HG03460 (cell line): ENCODE measurements at regions not wholly inside any gene's neighbourhood (a gene's known extent, or its start where the extent isn't known, plus 50 kb on each side); places are given as distances from the start of the nearest gene placed in this dataset.
A peak's percentile ranks its signal among the peaks of the same experiment; 100 is the strongest.

Experiments used
- ATAC-seq: cut with Tn5 transposase; IDR thresholded peaks from one replicate; pipeline ENCODE4 v1.9.1; 2021; ENCODE audit not compliant: unreplicated experiment

DNA sequence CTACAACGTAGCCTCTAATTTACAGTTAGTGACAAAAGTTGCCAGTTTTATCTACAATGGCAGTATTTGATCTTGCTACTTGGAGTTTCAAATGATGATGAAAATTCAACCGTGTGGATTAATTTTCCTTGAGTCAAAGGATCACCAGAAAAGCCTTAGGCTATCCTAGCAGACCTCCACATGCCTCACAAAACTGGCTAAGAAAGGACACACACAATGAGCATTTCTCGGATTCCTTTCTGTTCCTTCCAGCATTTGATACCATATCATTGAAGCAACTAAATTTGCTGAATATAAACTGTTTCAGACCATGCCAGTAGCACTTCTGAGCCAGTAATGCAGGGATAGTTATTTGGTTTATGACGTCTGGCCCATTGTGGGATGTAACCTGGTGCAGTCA, 587.4 kb upstream of the MDFIC2 start:
- ATAC-seq: no peak

DNA sequence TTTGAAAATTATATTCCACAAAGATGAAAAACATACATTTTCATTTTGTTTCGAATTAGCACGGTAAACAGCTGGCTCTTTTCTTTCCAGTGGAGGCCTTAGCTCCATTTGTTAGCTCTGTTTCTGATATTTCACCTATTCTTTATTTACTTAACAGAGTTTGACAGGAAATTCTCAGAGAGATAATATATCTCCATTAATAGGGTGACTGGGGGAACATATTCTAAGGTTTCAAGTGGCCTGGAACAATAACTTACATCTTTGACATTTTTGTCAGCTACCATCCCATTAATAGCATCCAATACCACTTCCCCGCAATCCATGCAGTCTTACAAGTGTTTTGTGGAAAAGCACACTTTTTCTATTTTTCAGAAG, 577.6 kb upstream of the MDFIC2 start:
- no peak for ATAC-seq

DNA sequence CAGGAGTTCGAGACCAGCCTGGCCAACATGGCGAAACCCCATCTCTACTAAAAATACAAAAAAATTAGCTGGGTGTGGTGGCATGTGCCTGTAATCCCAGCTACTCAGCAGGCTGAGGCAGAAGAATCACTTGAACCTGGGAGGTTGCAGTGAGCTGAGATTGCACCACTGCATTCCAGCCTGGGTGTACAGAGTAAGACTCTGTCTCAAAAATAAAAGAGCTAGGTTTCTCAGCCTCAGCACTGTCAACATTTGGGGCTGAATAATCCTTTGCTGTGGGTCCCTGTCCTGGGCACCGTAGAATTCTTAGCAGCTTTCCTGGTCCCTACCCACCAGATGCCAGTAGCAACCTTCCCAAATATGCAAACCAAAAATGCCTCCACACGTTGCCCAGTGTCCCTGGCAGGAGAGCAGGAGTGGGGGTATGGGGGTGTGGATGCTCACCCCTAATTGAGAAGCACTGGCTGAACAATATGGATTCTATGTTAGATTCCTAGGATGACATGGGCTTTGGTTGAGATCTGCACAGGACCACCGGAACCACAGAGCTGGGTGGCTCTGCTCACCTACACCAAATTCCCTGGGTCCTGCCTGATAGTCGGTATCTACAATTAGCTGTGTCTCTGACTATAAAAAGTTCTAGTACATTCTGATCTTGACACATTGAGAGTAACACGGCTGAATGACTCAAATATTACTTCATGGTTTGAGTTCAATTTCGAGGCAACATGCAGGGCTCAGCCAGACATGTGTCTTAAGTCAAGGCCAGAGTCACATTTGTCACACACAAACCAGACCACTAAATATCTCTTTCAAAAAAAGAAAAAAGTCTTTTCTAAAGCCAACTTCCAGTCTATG, 577.0 kb upstream of the MDFIC2 start:
- no peak for ATAC-seq

DNA sequence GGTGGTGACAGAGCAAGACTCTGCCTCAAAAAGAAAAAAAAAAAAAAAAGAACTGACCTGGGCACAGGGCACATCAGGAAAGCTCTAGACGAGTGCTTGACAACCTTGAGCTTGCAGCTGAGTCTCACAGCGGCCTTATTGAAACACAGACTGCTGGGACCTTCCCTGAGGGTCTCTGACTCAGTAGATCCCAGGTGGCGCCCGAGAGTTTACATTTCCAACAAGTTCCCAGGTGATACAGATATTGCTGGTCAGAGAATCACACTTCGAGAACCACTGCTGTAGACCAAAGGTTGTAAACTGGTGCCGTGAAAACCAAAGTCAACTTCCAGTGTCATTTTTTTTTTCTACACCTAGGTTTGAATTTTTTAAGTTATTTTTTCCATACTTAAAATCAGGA, 573.2 kb upstream of the MDFIC2 start:
- no peak for ATAC-seq

DNA sequence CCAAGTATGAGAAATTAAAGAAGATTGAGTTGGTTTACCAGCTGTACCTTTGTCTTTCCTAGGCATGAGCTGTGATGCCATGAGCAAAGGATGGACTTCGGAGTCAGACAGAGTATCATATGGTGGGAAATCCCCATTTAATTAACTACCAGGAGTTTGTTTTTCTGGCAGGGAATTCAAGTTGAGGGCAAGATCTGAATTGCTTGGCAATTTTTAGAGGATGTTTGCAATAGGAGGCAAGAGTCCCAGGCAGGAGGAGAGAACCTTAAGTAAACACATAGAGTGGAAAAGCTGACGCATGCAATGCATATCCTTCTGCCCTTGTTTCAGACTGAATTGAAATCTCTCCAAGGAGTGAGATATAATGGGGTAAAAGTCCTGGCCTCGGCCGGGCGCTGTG, 569.7 kb upstream of the MDFIC2 start:
- ATAC-seq: no peak

DNA sequence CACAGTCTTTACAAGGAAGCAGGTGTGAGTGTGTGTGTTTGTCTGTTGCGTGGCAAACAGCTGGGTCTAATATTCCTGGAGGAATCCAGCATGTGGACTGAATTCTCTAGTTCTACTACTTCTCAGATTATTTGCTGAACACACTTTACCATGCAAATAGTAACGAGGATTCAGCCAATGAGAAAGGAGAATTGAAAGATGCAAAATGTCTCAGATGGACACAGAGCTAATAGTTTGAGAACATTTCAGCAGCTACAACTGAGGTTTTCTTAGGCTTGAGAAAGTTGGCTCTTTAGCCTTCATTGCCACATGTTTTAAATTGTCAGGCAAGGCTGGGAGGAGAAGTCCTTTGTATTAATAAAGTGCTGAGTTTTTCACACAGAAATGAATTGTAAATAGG, 568.0 kb upstream of the MDFIC2 start:
- ATAC-seq: no peak

DNA sequence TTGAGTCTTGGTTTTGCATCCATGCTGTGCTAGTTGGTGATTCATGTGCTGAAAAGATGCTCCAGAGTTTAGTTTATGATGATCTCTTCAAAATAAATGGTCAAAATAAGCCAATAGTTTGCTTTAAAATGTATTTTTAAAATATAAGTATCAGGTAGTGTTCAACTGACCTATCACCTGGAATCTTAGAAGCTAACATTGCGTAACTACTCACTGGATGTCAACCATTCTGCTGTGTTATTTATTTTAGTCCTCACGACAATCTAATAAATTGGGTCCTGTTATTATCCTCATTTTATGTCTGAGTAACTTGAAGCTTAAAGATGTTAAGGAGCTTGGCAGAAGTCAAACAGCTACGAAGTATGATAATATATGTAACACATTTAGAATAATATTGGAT, 563.7 kb upstream of the MDFIC2 start:
- no peak for ATAC-seq

DNA sequence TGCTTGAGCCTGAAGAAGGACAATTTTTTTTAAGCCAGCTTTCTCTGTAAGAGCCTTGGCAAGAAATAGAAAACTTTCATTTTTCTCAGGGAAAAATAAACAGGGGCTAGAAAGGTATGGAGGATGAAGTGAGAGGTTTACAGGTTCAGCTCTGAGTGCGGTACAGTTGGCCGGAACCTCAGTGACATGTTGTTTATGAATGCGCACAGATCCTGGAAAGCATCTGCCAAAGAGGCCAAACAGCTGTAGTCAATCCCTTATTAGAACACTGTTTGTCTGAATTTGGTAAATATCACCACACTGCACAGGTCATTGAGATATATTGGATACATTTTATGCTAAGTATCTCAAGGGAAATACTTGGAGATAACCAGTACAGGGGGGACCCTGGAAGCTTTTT, 561.8 kb upstream of the MDFIC2 start:
- ATAC-seq: no peak

DNA sequence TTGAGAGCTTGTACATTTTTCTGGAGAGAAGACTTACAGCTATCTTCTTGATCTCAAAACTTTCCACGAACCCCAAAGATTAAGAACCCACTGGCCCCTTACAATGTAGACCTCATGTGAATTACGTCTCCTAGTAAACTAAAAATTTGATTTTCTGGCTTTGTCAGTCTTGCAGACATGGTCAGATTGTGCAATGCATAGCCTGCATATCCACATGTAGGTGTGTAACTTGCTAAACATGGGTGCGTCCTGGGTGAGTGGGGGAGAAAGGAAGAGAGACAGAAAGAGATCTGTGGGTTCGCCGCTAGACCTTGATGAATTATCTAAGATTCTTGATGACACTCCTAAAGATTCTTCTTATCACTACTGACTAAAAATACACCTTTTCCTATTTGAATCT, 561.2 kb upstream of the MDFIC2 start:
- no peak for ATAC-seq

DNA sequence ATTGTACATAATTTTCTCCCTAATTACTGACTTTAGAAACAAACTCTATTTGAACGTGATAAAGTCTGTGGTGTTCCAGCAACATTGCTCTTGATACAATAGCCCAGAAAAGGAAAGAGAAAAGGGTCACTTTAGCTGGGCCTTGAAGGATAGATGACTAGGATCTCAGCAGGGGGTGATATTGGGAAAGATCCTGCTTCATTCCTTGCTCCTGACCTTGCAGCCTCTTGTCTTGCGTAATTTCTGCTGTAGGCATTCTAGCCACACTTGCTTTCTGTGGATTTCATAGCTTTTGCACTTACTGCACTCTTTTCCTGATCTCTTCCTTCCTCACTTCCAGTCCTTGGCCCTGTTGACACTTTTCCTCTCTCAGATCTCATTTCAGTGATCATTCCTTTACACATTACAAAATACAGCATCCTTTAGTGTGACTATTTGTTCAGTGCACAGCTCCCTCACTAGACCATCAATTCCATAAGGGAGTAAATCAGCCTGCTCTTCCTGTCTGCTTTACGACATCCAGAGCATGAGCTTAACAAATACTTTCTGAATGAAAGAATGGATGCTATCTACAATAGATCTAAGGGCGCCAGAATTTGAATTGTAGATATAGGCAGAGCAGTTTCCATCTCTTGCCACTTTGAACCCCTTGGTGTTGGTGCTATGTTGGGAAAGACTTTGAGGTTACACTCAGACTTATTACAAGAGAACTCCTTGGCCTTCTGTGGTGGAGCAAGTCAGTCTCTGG, 559.6 kb upstream of the MDFIC2 start:
- ATAC-seq: no peak

DNA sequence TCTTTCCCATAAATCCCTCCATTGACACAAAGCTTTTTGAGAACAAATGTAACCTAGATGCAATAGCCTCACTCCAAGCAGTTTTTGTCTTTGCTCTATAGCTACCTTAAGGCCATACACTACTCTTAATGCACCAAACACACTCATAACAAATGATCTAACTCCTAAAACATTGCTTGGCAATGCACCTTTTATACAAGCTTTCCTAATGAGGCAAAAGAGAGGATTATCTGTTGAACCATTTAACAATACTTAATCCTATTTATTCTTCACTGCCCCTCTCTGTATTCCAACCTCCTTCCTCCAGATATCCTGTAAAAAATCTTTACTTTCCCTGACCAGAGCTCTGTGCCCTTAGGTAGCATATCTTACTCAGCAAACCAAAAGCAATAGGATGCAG, 558.1 kb upstream of the MDFIC2 start:
- ATAC-seq: no peak

DNA sequence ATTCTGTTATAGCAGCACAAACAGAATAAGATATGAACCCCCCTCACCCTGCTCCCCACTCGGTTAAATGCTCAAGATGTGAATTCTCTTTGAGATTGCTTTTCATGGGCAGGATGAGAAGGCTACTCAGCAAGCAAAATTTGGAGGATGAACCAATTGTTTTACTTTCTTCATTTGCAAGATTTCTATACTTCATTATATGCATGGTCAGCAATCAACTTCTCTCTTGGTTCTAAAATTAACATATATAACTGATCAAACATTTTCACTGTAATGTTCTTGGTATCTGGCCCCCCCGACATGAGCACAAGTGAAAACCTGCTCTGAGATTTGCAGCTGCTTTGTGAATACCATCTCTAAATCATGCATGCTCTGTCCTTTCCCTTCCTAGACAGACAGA, 556.1 kb upstream of the MDFIC2 start:
- no peak for ATAC-seq

DNA sequence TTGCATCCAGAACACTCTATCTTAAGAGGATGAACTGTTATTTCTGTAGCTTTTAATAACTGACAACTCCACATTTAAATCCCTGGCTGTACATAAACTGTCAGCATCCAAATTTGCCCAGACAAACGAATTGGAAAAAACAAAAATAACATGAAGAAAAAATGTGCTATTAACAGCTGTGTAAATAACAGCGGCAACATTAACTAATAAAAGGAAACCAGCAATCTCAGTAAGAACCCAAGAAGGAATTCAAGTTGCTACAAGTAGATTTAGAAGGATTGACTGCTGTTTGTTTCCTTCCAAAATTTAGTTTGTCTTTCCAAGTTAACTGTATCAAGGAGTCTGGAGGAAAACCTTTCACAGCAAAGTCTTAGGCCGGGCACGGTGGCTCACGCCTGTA, 550.6 kb upstream of the MDFIC2 start:
- ATAC-seq: no peak

DNA sequence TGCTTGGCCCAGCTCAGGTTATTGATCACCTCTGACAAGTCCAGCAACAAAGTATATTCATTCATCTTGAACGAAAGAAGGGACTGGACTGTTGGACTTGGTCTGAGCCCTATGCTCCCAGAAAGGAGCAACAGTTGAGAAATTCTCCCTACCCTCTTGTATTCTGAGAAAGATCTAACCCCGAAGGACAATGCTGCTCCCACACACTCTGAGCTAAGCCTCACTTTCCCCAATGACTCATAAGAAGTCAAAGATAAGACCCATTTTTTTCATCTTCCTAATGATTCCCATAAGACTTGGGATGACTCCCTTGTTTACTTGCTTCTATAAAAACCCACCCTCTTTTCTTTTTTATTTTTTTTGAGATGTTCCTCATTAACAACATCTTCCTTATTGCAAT, 549.4 kb upstream of the MDFIC2 start:
- no peak for ATAC-seq

DNA sequence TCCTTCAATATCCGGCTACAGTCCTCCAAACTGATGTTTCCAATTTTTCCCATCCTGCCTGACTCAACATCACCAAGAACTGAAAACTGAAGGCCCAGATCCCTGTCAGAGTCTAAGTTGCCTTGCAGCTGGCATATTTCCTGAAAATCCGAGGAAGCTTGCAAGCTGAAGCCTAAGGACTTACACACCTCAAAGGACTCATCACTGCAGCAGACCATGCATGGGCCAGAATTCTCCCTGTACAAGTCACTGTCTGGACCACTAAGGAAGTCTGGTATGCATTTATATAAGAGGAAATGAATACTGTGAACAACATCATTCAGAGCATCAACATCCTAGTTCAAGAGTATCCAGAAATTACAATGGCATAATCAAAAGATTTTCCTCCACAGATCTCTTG, 548.8 kb upstream of the MDFIC2 start:
- no peak for ATAC-seq

DNA sequence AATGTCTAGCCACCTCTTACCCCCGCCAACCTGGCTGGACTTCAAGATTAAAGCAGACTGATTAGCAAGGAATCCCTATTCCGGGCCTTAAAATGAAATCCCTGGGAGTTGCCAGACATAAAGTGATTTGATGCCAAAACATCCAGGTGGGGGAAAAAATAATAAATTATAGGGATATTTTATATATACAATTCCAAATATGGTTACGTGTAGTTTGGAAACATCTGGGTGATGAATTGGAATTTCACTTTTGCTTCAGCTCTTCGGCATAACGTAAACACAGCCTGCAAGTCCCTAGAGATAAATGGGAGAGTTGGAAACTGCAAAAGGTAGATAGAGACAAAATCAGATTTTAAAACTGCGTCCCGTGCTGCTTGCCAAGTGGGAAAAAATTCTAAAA, 545.5 kb upstream of the MDFIC2 start:
- no peak for ATAC-seq

DNA sequence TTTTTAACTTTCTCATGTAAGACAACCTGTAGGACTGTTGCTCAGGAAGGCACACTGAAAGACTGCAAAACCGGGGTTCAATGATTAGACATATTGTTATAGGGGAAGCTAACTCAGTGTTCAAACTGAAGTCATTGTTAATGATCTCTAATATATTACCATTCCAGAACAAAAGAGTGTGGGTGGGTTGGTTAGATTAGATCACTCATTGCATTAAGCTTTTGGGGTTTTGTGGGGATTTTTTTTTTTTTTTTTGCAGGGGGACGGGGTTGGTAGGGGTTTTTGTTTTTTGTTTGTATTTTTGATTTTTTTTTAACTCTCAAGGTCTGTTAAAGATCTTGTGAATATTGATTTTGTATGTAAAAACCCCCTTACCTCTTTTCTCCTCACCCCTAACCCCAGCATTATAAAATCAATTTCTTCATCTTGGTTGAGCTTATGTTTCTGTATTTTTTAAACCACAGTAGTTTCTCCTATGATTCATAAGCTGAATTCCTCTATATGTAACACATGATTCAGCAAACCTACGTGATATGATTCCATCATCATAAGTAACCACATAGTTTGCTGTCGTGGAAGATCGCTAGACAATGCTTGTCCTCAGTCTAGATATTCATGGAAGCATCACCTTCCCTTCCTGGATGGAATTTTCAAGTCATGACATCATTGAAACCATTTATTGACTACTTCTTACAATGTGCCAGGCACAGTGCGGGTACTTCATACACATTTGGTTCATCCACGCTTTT, 544.1 kb upstream of the MDFIC2 start:
- ATAC-seq: peak; percentile 66

DNA sequence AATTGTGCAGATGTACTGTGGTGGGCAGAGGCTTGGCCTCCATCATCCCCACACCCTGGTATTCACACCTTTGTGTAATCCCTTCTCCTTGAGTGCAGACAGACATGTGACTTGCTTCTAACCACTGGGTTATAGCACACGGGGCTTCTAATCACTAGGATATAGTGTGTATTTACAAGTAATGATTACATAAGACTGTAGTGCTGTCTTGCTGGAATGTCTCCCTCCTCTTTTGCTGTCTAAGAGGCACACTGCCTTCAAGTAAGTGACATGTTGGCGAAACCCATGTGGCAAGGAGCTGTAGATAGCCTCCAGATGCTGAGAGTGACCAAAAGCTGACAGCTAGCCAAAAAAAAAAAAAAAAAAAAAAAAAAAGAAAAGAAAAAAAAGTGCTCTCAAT, 542.7 kb upstream of the MDFIC2 start:
- no peak for ATAC-seq

DNA sequence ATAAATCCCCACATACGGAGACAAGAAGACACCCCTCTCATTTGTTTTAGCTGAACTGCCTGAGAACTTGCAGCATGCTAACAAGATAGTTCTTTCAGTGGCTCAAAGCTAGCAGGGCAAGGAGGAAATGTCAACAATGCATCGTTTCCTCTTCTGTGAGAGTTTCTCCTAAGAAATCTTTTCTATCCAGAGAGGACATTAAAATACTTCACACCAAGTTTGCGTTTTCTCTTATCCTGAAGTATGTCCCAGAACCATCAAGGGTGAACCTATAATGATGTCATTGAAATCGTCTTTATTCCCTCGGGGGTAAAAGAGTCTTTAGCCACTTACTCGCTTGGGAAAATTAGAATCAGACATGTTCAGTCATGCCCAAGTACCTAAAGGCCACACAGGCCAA, 541.7 kb upstream of the MDFIC2 start:
- no peak for ATAC-seq

DNA sequence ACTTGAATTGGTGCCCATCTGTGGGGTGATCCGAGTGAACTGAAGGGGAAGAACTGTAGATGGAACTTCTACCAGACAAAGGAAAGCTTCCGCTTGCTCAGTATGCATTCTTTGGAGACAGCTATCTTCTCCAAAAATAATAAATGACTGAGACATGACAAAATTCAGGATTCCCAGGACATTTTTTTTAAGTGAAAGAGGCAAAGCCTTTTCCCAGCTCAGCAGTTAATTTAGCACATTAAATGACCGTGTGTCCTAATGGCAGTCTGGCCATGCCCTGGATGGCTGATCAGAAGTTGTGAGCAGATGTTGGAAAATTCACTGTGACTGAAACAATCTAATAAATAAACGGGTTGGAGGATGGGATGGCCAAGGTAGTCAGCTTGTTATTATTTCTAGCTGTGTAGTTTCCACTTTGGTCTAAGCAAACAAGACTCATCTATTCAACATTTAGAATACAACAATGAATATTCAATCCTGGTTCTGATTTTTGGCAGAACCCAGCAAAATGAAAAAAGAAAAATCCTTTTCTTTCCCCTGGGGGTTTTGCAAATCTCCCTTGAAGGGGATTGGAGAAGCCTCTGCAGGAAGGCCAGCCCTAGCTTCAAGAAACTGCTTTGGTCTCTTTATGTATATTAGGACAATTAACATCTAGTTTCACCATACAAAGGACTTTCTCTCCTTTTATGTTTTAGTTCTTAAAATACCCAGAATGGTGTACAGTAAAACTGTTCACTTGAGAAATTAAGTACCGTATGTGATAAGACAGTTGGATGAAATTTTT, 540.9 kb upstream of the MDFIC2 start:
- ATAC-seq: no peak
